ENCODE measurements at regions not wholly inside any gene's neighbourhood (a gene's known extent, or its start where the extent isn't known, plus 50 kb on each side); places are given as distances from the start of the nearest gene placed in this dataset.

GRCh38 chr12:94059394-94060368, 88.7 kb upstream of the PLXNC1 start:
- DNase-seq (ENCODE audit: low read depth in 2 of 2, low spot score in 1 of 2), result no peak

- DNase-seq (ENCODE audit: low read depth in 2 of 2, low spot score in 1 of 2), result no peak
Measured at GRCh38 chr12:94062194-94062593, 86.2 kb upstream of the PLXNC1 start.

GRCh38 chr12:94062796-94063635, 85.4 kb upstream of the PLXNC1 start:
- no peak for DNase-seq (ENCODE audit: low read depth in 2 of 2, low spot score in 1 of 2)

- DNase-seq (ENCODE audit: low read depth in 2 of 2, low spot score in 1 of 2), result no peak
Measured at GRCh38 chr12:94070520-94070919, 77.9 kb upstream of the PLXNC1 start.

- no peak for DNase-seq (ENCODE audit: low read depth in 2 of 2, low spot score in 1 of 2)
Measured at GRCh38 chr12:94071258-94071657, 77.1 kb upstream of the PLXNC1 start.

GRCh38 chr12:94073441-94074051, 74.8 kb upstream of the PLXNC1 start:
- no peak for DNase-seq (ENCODE audit: low read depth in 2 of 2, low spot score in 1 of 2)

- DNase-seq (ENCODE audit: low read depth in 2 of 2, low spot score in 1 of 2), result no peak
Measured at GRCh38 chr12:94074216-94074979, 74.0 kb upstream of the PLXNC1 start.

GRCh38 chr12:94074980-94075629, 73.3 kb upstream of the PLXNC1 start:
- no peak for DNase-seq (ENCODE audit: low read depth in 2 of 2, low spot score in 1 of 2)

GRCh38 chr12:94077209-94077608, 71.2 kb upstream of the PLXNC1 start:
- no peak for DNase-seq (ENCODE audit: low read depth in 2 of 2, low spot score in 1 of 2)

- DNase-seq (ENCODE audit: low read depth in 2 of 2, low spot score in 1 of 2), result no peak
Measured at GRCh38 chr12:94078138-94078723, 70.1 kb upstream of the PLXNC1 start.

GRCh38 chr12:94078736-94079509, 69.5 kb upstream of the PLXNC1 start:
- DNase-seq (ENCODE audit: low read depth in 2 of 2, low spot score in 1 of 2), result no peak

- DNase-seq (ENCODE audit: low read depth in 2 of 2, low spot score in 1 of 2), result no peak
Measured at GRCh38 chr12:94079566-94080340, 68.6 kb upstream of the PLXNC1 start.

GRCh38 chr12:94080341-94081009, 67.9 kb upstream of the PLXNC1 start:
- DNase-seq (ENCODE audit: low read depth in 2 of 2, low spot score in 1 of 2), result no peak

GRCh38 chr12:94082690-94083089, 65.7 kb upstream of the PLXNC1 start:
- no peak for DNase-seq (ENCODE audit: low read depth in 2 of 2, low spot score in 1 of 2)

- no peak for DNase-seq (ENCODE audit: low read depth in 2 of 2, low spot score in 1 of 2)
Measured at GRCh38 chr12:94089891-94090290, 58.5 kb upstream of the PLXNC1 start.

- no peak for DNase-seq (ENCODE audit: low read depth in 2 of 2, low spot score in 1 of 2)
Measured at GRCh38 chr12:94091624-94092023, 56.8 kb upstream of the PLXNC1 start.

GRCh38 chr12:94092516-94093241, 55.7 kb upstream of the PLXNC1 start:
- DNase-seq (ENCODE audit: low read depth in 2 of 2, low spot score in 1 of 2), result no peak

Data from stimulated activated CD8-positive, alpha-beta memory T cell treated with anti-CD3 and anti-CD28 coated beads, Interleukin-4, amount 100 ng/mL, for 1 hour (primary cell).